GM12874 (cell line): ENCODE measurements at regions not wholly inside any gene's neighbourhood (a gene's known extent, or its start where the extent isn't known, plus 50 kb on each side); places are given as distances from the start of the nearest gene placed in this dataset.

ENCODE experiments used
- TF ChIP-seq, protein P1 (sequence below): IDR thresholded peaks from 2 replicates; pipeline ENCODE4 v1.5.1; 2011; ENCODE audit warnings: low read depth, mild to moderate bottlenecking, control low read depth, low read length, moderate library complexity; ENCODE audit not compliant: insufficient read depth

GRCh38 chr5:8239198-8239597 lies 370.2 kb downstream of the MTRR start:
- TF ChIP-seq, protein P1, sequence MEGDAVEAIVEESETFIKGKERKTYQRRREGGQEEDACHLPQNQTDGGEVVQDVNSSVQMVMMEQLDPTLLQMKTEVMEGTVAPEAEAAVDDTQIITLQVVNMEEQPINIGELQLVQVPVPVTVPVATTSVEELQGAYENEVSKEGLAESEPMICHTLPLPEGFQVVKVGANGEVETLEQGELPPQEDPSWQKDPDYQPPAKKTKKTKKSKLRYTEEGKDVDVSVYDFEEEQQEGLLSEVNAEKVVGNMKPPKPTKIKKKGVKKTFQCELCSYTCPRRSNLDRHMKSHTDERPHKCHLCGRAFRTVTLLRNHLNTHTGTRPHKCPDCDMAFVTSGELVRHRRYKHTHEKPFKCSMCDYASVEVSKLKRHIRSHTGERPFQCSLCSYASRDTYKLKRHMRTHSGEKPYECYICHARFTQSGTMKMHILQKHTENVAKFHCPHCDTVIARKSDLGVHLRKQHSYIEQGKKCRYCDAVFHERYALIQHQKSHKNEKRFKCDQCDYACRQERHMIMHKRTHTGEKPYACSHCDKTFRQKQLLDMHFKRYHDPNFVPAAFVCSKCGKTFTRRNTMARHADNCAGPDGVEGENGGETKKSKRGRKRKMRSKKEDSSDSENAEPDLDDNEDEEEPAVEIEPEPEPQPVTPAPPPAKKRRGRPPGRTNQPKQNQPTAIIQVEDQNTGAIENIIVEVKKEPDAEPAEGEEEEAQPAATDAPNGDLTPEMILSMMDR = no peak

- TF ChIP-seq, protein P1 = no peak
Observed at GRCh38 chr5:8239646-8240045, 370.7 kb downstream of the MTRR start.

- TF ChIP-seq, protein P1 = no peak
Observed at GRCh38 chr5:8241076-8241475, 372.1 kb downstream of the MTRR start.

DNA sequence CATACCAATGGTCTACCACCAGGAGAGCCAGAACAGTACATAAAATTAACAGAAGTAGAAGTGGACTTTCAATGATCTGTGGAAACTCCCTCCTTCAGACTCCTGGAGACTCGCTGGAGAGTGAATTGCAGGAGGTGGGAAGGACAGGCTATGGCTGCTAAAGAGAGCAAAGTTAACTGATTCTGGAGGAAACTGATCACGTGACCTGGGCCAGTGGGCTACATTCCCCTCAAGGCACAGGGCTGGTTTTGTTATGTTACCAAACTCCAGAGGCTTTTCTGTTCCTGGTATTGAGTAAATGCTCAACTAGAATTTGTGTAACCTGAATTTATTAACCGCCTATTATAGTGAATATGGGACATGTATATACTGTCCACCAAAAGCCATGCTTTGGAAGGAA lies 372.6 kb downstream of the MTRR start:
- TF ChIP-seq, protein P1 = no peak

GRCh38 chr5:8247049-8247899 lies 378.3 kb downstream of the MTRR start:
- TF ChIP-seq, protein P1 = no peak

- TF ChIP-seq, protein P1 = no peak
Observed at GRCh38 chr5:8253376-8253775, 384.4 kb downstream of the MTRR start.

- TF ChIP-seq, protein P1 = no peak
Observed at GRCh38 chr5:8254674-8255073, 385.7 kb downstream of the MTRR start.
